Gastroesophageal sphincter (tissue), 4 donors: ENCODE measurements at regions not wholly inside any gene's neighbourhood (a gene's known extent, or its start where the extent isn't known, plus 50 kb on each side); places are given as distances from the start of the nearest gene placed in this dataset.

Source experiments
- ATAC-seq: fragments of 150-250 bp; one replicate; pipeline ENCODE4 v1.9.1; 2016; ENCODE audit warnings: mild to moderate bottlenecking, moderate library complexity
- H3K27ac ChIP-seq, 4 donors: fragments of 200-600 bp; sonication (generic) in 3 of 4; 1 replicate in 3 of 4; 2 replicates in 1 of 4; pipeline ENCODE4 v1.5.1; 2016 to 2019
- H3K27me3 ChIP-seq: fragments of 200-600 bp; sonication (generic); one replicate; pipeline ENCODE4 v1.5.1; 2019
- H3K36me3 ChIP-seq, 2 donors: fragments of 200-600 bp; sonication (generic); one replicate each; pipeline ENCODE4 v1.5.1; 2019; ENCODE audit warnings: control low read depth in 1 of 2
- H3K4me1 ChIP-seq, 3 donors: fragments of 200-600 bp; sonication (generic); 1 replicate in 2 of 3; 2 replicates in 1 of 3; pipeline ENCODE4 v1.5.1; 2016 to 2019; ENCODE audit warnings: control low read depth in 2 of 3
- H3K4me3 ChIP-seq, 2 donors: fragments of 200-600 bp; sonication (generic); one replicate each; pipeline ENCODE4 v1.5.1; 2019; ENCODE audit warnings: mild to moderate bottlenecking in 1 of 2, moderate library complexity in 1 of 2
- H3K9me3 ChIP-seq, 3 donors: fragments of 200-600 bp; sonication (generic); one replicate each; pipeline ENCODE4 v1.5.1; 2017 to 2019; ENCODE audit warnings: control low read depth in 2 of 3
- EP300 ChIP-seq: sonication (generic); formaldehyde crosslinking; IDR thresholded peaks from one replicate; pipeline ENCODE4 v1.6.1; 2017; ENCODE audit warnings: antibody characterized with exemption, mild to moderate bottlenecking
- POLR2A ChIP-seq, 2 donors: fragments of 450-650 bp; IDR thresholded peaks; one replicate each; pipeline ENCODE4 v1.6.1; 2017; ENCODE audit warnings: antibody characterized with exemption in 2 of 2, mild to moderate bottlenecking in 2 of 2, moderate library complexity in 1 of 2
- POLR2AphosphoS5 ChIP-seq: sonication (generic); formaldehyde crosslinking; IDR thresholded peaks from one replicate; pipeline ENCODE4 v1.6.1; 2017; ENCODE audit warnings: antibody characterized with exemption
- WGBS, 2 donors: methylation state at CpG; one replicate each; pipeline ENCODE4 v1.1.5; 2018; ENCODE audit warnings: low coverage in 1 of 2; 5-methylcytosine and 5-hydroxymethylcytosine counted together
- TF ChIP-seq, protein P1 (sequence below), 4 experiments: fragments of 200-600 bp in 2 of 4; fragments of 450-650 bp in 2 of 4; sonication (generic) in 1 of 4; IDR thresholded peaks; one replicate each; pipeline ENCODE4 v1.5.1; 2017 to 2019; ENCODE audit warnings: antibody characterized with exemption in 4 of 4, mild to moderate bottlenecking in 2 of 4, moderate library complexity in 2 of 4

DNA sequence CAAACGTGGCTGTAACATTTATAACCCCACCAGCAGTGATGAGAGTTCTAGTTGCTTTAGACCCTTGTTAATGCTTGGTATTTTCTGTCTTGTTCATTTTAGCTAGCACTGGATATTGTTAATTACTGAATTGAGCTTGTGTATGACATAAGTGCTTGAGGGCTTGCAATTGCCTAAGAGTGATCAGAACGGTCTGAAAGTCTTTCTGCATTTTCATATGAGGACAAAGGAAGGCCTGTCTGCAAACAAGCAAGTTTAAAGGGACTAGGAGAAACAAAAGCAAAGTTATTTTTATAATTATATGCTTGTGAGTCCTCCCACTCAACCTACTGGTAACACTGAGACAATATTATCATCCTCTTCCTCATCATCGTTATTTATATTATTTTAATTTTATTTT lies 305.5 kb upstream of the DUSP10 start:
- peaks cover 0 to 15% (median 11%) of the 10 kb centered on the region in 3 donors for H3K4me1 ChIP-seq
- no peak for ATAC-seq
- WGBS, 2 donors = 66 to 70% methylated on average over 2 to 3 of the region's 3 CpGs

DNA sequence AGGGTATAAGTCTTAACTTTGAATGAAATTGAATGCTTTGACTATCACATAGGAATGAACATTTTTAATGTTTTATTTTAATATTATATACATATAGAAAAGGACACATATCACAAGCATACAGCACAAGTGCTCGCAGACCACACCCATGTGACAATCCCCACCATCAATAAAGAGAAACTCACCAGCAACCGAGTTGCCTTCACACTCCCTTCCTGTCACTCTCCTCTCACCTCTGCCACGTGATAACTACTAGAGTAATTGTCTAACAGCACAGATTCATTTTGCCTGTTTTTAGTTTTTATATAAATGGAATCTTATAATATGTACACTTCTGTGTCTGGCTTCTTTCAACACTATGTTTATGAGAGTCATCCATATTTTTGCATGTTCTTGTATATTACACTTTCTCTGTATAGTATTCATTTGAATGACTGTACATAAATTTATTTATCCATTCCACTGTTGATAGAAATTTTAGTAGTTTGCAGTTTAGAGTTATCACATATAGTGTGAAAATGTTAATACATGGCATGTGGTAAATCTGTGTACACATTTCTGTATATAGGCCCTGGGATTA lies 304.9 kb upstream of the DUSP10 start:
- no peak for ATAC-seq
- H3K27ac ChIP-seq = no peak overlapping the region
- H3K4me3 ChIP-seq = no peak overlapping the region
- peaks cover 0 to 15% (median 11%) of the 10 kb centered on the region in 3 donors for H3K4me1 ChIP-seq
- no peaks in the 10 kb centered on the region for H3K36me3 ChIP-seq
- H3K27me3 ChIP-seq = no peaks in the 10 kb centered on the region
- H3K9me3 ChIP-seq = no peaks in the 10 kb centered on the region
- 82 to 84% methylated on average over 3 of the region's 3 CpGs for WGBS, 2 donors
- TF ChIP-seq POLR2AphosphoS5 (no peak), EP300 (no peak), POLR2A (IDR thresholded peaks at IDR 0.05) (no peak)
- TF ChIP-seq, protein P1, sequence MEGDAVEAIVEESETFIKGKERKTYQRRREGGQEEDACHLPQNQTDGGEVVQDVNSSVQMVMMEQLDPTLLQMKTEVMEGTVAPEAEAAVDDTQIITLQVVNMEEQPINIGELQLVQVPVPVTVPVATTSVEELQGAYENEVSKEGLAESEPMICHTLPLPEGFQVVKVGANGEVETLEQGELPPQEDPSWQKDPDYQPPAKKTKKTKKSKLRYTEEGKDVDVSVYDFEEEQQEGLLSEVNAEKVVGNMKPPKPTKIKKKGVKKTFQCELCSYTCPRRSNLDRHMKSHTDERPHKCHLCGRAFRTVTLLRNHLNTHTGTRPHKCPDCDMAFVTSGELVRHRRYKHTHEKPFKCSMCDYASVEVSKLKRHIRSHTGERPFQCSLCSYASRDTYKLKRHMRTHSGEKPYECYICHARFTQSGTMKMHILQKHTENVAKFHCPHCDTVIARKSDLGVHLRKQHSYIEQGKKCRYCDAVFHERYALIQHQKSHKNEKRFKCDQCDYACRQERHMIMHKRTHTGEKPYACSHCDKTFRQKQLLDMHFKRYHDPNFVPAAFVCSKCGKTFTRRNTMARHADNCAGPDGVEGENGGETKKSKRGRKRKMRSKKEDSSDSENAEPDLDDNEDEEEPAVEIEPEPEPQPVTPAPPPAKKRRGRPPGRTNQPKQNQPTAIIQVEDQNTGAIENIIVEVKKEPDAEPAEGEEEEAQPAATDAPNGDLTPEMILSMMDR (IDR thresholded peaks at IDR 0.05) = no peak

More for the DNA sequence above, 305.5 kb upstream of the DUSP10 start:
- Histone ChIP-seq H3K9me3 (no peaks in the 10 kb centered on the region), H3K27me3 (no peaks in the 10 kb centered on the region), H3K36me3 (no peaks in the 10 kb centered on the region), H3K27ac (no peak overlapping the region), H3K4me3 (no peak overlapping the region)
- TF ChIP-seq, protein P1 (IDR thresholded peaks at IDR 0.05) = no peak
- TF ChIP-seq EP300 = no peak
- TF ChIP-seq POLR2AphosphoS5 = no peak
- TF ChIP-seq POLR2A (IDR thresholded peaks at IDR 0.05) = no peak

DNA sequence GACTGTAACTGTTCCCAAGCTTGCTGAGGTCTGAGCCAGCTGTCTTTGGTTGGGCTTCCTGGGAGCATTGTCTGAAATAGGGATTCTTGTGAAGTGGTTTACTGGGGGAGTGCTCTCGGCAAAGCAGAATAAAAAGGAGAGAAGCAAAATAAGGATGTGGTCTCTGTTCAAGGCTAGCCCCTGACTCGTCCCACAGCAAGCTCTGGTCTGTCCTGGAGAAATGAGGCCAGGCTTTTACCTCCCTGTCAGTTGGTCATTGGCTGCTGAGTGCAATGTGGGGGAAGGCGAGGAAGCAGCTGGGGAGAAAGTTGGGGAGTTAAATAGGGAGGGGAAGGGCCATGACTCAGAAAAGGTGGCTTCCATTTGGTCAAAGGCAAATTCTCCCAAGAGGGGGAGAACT lies 303.9 kb upstream of the DUSP10 start:
- Histone ChIP-seq H3K27me3 (no peaks in the 10 kb centered on the region), H3K27ac (no peak overlapping the region), H3K4me3 (no peak overlapping the region), H3K9me3 (no peaks in the 10 kb centered on the region), H3K4me1 (peaks cover 0 to 15% (median 11%) of the 10 kb centered on the region in 3 donors), H3K36me3 (no peaks in the 10 kb centered on the region)
- no peak for ATAC-seq
- WGBS, 2 donors = 82 to 89% methylated on average over 3 of the region's 3 CpGs
- TF ChIP-seq, protein P1 (IDR thresholded peaks at IDR 0.05) = no peak
- TF ChIP-seq POLR2AphosphoS5 = no peak
- no peak for TF ChIP-seq POLR2A (IDR thresholded peaks at IDR 0.05)
- no peak for TF ChIP-seq EP300

DNA sequence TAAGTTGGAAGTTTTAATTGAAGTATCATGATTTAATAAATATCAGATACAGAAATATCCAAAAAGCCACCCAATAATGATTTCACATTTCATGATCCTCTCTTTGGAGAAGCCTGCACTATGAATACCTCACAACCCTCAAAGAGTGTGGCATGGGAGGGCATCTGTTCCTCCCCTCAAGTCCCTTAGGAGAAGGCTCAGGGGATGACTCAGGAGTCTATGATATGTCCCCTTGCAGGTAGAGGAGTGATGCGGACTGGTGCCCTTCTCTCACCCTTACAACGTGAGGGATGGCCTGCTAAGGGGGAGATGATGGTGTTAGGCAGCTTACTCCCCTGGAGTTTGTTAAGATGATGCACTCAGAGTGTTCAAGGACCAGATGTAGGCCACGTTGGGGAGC lies 303.3 kb upstream of the DUSP10 start:
- TF ChIP-seq EP300 = no peak
- TF ChIP-seq POLR2AphosphoS5 = no peak
- TF ChIP-seq, protein P1 (IDR thresholded peaks at IDR 0.05) = no peak
- TF ChIP-seq POLR2A (IDR thresholded peaks at IDR 0.05) = no peak
- Histone ChIP-seq H3K9me3 (no peaks in the 10 kb centered on the region), H3K27ac (no peak overlapping the region), H3K4me3 (no peak overlapping the region), H3K36me3 (no peaks in the 10 kb centered on the region), H3K4me1 (peaks cover 0 to 15% (median 11%) of the 10 kb centered on the region in 3 donors), H3K27me3 (no peaks in the 10 kb centered on the region)
- no peak for ATAC-seq
- 89% methylated on average over 3 of the region's 3 CpGs; no CpG with 5 or more reads in 1 of the 2 donors for whole genome bisulfite sequencing, 2 donors
